ENCODE measurements at regions not wholly inside any gene's neighbourhood (a gene's known extent, or its start where the extent isn't known, plus 50 kb on each side); places are given as distances from the start of the nearest gene placed in this dataset.

GRCh38 chr3:56894881-56895431, 93.2 kb upstream of the ARHGEF3 start:
- DNase-seq (ENCODE audit: low read depth), result no peak

DNA sequence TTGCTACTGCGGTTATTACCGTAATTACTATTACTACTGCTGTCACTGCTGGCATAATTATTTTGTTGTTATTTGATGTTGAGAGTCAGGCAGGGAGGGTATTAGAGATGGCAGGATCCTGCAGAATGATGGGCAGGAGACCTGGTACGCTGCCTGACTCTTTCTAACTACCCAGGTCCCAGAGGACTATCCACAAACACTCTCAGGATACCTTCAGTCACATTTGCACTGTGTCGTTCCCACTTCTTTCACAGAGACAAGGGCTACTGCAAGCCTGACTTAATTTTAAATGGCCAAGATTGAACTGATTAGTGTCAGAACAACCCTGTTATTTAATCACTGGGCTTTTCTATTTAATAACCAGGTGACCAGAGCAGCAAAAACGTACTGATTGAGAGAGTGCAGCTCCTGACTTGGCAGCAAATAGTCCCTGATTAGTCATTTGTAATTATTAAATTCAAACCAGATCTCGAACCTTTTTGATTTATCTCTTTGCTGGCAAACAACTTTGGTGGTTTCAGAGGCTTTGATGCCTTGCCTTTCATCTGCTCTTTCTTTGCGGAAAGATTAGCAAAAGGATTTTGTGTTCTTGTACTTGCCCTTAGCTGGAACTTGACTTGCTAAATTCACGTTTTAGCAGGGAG, 88.8 kb upstream of the ARHGEF3 start:
- DNase-seq (ENCODE audit: low read depth), result no peak

DNA sequence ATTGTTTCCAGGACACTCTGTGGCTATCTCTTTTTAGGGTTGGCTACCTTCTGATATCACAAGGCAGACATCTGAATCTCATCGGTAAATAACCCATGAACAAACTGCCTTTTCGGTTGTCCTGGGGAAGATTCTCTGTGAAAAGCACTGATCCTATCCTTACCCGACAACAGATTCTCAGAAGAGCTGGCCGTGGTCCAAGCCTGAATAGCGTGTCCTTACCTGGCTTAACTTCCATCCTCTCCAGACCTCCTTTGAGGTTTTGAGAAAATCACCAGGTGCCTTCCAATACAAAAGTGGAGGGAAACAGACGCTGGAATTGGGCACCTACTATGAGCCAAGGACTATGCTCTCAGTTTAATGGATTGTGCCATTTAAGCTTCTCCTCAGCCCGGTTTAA, 87.4 kb upstream of the ARHGEF3 start:
- DNase-seq (ENCODE audit: low read depth), result no peak

DNA sequence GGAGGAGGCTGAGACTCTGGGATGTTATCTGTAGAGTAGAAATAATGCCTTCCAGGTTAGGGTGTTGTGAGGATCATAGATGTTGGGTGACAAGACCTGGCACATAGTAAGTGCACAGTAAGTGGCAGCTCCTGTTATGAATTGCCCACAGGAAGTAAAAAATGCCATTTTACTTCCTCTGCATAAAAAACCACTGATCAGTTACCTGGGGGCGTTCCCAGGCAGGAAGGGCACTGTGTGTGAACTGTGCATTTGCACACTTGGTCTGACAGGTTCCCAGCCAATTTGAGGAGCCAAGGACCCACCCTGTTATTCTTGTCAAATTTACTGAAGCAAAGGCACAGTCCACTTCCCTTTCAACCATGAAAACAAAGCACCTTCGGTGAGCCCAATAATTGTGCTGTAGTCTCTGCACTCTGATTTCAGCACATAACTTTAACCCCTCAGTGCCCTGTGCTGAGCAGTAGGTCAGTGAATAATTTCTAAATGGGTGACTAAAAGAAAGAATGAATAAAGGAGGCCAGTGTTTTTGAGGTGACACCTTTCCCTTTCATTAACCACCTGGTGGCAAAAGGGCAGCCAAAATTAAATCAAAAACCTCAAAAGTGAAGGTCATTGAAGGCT, 85.8 kb upstream of the ARHGEF3 start:
- DNase-seq (ENCODE audit: low read depth), result no peak

- no peak for DNase-seq (ENCODE audit: low read depth)
Observed at GRCh38 chr3:56886314-56886713, 84.6 kb upstream of the ARHGEF3 start.

GRCh38 chr3:56885879-56886278, 84.1 kb upstream of the ARHGEF3 start:
- DNase-seq (ENCODE audit: low read depth), result no peak

DNA sequence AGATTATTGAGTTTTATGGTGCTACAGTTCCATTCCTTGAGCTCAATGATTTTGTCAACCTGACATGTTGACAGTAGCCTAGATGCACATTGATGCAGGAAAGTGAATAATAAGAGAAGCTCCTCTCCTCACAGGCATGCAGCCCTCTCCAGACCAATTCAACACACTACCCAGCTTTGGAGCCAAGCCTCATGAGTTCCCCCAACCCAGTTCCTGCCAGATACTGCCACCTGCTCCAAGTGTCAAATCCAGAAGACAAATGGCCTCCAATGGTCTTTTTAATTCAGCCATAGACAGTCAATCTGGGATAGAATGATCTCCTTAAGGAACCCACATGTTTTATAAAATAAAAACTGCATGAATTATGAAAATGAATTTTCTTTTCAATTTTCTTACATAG, 83.7 kb upstream of the ARHGEF3 start:
- no peak for DNase-seq (ENCODE audit: low read depth)

DNA sequence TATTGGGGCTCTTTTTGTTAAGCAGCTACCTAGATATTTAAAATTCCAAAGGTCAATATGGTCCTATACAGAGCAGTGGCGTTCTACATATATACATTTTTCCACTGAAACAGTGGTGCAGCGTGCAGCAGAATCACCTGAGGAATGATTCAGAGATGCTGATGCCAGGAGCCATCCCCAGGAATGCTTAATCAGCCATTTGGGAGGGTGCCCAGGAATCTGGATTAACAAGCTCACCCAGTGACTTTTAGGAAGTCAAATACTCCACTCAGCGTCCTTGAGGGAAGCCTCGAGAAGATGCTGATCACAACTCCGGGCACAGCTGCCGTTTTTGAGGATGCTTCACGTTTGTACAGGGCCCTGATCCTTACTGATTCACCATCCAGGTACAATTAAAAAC, 82.6 kb upstream of the ARHGEF3 start:
- no peak for DNase-seq (ENCODE audit: low read depth)

- DNase-seq (ENCODE audit: low read depth), result no peak
Observed at GRCh38 chr3:56883828-56884227, 82.1 kb upstream of the ARHGEF3 start.

DNA sequence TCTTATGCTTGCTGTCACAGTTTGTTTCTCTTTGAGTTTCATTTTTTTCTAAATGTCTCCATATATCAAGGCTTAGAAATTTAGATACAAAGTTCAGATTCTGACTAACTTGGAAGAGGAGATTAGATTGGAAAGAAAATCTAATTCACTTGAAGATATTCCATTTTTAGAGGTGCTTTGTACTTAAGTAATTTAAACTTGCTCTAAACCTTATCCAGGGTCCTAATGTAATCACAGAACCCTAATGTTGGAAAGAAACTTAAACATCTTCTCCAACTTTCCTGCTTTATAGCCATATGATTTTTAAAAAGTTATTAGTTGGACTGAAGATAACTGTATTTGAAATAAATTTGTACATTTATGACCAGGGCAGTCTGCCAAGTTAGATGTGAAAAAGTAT, 81.1 kb upstream of the ARHGEF3 start:
- DNase-seq (ENCODE audit: low read depth), result no peak

DNA sequence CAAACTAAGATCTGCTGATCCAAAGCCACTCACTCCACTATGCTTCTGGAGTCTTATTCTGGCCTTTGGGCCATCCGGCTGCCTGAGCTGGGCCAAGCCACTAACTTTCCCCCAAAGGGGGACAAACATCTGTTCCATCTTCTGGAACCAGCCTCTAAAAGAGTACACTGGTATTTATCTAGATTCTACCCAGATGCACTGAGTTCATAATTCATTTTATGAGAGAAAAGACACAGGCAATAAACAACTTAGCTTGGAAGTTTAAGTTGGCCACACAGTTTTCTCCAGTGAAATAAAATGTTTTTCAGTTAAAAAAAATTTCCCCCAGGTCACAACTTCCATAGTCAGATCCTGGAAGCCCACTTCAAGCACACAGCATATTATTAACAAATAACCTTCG, 80.1 kb upstream of the ARHGEF3 start:
- DNase-seq (ENCODE audit: low read depth), result no peak

DNA sequence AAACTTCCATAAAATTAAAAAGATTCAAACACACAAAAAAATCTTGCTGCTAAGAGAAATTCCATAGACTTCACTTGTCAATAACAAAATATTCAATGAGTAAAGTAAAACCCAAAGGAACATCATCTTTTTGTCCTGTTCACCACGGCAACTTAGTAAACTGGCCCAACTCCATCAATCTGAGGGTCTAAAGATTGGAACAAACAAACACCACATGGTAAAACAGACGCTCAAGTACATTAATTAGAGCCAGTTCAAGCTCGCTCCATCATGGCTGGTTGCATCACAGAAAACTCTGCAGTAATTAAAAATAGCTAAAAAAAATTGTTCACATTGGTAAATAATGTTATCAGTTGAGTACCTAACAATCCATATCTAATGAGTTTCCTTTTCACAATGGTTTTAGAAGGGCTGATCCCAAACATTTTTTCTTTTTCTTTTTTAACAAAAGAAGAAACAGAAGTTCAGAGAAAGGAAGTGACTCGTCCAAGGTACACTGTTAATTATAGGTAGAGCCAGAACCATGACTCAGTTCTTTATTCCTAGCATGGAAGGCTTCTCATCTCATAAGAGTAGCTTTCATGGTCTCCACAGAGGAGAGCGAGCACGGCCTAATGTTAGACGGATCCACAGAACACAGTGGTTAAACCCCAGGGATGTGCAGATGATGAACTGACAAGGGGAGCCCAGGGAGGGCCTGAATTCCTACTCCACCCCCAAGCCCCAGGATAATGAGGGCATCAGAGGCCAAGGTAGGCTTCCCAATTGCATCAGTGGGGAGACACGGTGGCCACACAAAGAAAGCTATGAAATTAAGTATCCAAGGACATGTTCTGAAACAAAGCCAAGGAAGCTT, 79.2 kb upstream of the ARHGEF3 start:
- no peak for DNase-seq (ENCODE audit: low read depth)

GRCh38 chr3:56879436-56880215, 77.9 kb upstream of the ARHGEF3 start:
- no peak for DNase-seq (ENCODE audit: low read depth)

GRCh38 chr3:56878074-56878473, 76.3 kb upstream of the ARHGEF3 start:
- DNase-seq (ENCODE audit: low read depth), result peak; percentile 11

- no peak for DNase-seq (ENCODE audit: low read depth)
Observed at GRCh38 chr3:56876916-56877315, 75.2 kb upstream of the ARHGEF3 start.

DNA sequence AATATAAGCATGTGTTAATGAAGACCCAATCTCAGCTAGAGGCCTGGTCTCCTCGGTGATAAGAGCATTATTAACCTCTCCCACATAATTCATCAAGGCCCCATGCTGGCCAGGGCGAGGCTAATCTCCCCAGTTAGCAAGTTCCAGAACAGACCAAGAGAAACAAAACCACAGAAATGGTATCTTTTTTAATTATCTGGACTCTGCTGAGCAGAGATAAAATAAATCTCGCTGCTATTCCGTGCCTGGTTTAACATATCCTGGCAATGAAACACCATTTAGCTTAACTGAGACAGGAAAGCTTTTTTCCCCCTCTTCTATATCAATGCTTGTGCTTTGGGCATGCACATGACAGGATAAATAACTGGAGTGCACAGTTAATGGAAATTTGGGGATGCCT, 72.5 kb upstream of the ARHGEF3 start:
- no peak for DNase-seq (ENCODE audit: low read depth)

DNA sequence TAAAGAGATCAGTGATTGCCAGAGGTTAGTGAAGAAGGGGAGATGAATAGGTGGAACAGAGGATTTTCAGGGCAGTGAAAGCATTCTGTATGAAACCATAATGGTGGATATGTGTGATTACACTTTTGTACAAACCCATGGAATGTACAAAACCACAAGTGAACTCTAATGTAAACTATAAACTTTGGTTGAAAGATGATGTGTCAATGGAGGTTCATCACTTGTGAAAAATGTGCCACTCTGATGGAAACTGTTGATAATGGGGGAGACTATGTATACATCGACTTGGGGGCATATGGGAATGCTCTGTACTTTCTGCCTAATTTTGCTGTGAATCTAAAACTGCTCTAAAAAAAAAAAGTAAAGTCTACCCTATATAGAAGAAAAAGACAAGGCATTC, 68.7 kb upstream of the ARHGEF3 start:
- DNase-seq (ENCODE audit: low read depth), result no peak

DNA sequence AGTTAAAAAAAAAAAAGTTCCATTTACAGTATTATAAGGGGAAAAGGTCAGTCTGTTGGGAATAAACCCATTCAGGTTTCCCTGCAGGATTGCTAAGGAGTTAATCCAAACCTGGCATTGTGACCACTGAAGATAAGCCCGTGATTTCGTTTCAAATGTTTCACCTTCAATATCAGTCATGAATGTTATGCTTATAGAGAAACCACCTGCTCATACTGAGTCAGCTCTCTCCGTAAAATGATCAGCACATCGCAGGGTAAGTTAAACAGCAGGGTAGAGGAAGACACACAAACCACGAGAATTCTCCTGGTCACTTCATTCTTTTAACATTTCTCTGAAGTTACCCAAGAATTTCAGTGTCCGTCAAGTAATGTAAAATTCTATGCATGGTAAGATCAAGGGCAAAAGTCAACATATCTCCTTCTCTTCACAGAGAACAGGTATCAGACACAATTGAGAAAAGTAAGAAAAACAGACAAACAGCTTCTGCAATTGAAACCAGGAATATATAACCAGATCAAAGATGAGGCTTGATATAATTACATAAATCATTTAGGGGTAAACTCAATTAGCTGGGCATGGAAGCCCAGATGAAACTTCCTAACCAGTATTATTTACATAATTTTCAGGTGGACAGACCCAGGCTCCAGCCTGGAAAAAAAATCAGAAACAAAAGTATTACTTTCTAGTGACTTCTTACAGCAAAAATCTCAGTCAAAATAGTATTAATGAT, 67.6 kb upstream of the ARHGEF3 start:
- DNase-seq (ENCODE audit: low read depth), result no peak

DNA sequence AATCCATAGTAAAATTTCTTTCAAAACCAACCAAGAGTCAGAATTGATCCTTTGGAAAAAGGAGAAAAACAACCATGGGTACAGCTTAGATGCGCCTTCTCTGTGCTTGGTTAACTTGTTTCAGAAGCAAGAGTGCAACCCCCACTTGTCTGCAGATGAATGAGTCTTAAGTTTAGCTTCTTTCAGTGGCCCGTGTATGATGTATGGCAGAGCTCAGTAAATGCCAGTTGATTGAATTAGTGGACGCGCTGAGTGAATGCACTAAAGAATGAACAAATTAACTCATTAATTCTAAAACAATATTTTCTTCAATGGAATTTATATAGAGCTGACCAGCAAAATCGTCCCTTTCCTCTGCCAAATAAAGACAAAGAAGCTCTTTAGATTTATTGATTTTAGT, 67.0 kb upstream of the ARHGEF3 start:
- DNase-seq (ENCODE audit: low read depth), result no peak

DNA sequence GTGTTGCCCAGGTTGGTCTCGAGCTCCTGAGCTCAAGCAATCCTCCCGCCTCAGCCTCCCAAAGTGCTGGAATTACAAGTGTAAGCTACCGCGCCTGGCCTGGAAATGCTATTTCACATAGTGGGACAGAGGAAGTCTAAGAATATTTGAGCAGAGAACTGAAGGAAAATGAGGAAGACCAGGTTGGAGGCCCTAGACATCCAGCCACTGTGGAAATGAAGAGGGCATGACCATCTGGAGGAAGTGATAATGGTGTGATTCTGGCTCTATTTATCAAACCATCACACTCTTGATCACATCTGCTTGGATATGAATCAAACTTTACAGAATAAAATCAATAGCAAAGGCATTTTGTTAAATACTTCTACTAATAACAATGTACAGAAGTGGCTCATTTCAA, 65.9 kb upstream of the ARHGEF3 start:
- DNase-seq (ENCODE audit: low read depth), result no peak

GRCh38 chr3:56864918-56865524, 63.3 kb upstream of the ARHGEF3 start:
- DNase-seq (ENCODE audit: low read depth), result no peak
